ENCODE measurements at regions not wholly inside any gene's neighbourhood (a gene's known extent, or its start where the extent isn't known, plus 50 kb on each side); places are given as distances from the start of the nearest gene placed in this dataset.

DNA sequence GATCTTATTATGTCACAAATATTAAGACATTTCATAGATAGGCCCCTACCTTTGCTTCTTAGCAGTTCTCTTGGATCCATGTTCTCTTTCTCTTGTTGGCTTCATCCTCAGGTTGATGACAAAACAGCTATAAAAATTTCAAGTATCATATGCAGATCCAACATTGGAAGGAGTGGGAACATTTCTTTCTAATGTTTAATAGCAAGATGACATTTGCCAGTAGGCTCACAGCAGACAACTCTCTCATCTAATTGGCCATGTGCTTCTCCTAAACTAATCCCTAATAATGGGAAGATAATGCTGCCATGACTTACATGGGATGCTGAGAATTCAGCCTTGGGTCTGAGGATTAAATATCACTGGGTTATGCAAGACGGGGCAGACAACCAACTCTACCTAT is 485.5 kb upstream of the SEMA6A start:
- TF ChIP-seq, protein P1, sequence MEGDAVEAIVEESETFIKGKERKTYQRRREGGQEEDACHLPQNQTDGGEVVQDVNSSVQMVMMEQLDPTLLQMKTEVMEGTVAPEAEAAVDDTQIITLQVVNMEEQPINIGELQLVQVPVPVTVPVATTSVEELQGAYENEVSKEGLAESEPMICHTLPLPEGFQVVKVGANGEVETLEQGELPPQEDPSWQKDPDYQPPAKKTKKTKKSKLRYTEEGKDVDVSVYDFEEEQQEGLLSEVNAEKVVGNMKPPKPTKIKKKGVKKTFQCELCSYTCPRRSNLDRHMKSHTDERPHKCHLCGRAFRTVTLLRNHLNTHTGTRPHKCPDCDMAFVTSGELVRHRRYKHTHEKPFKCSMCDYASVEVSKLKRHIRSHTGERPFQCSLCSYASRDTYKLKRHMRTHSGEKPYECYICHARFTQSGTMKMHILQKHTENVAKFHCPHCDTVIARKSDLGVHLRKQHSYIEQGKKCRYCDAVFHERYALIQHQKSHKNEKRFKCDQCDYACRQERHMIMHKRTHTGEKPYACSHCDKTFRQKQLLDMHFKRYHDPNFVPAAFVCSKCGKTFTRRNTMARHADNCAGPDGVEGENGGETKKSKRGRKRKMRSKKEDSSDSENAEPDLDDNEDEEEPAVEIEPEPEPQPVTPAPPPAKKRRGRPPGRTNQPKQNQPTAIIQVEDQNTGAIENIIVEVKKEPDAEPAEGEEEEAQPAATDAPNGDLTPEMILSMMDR (IDR thresholded peaks at IDR 0.05): no peak
- TF ChIP-seq POLR2A (IDR thresholded peaks at IDR 0.05): no peak
